GM19397 (cell line): ENCODE measurements at regions not wholly inside any gene's neighbourhood (a gene's known extent, or its start where the extent isn't known, plus 50 kb on each side); places are given as distances from the start of the nearest gene placed in this dataset.
"Not testable (repeated sequence)": the region's sequence is repeated elsewhere in the genome, so short reads cannot be mapped to it uniquely, and the experiment has no call there.

Experiments used
- ATAC-seq: cut with Tn5 transposase; IDR thresholded peaks from one replicate; pipeline ENCODE4 v1.9.1; 2021; ENCODE audit warnings: mild to moderate bottlenecking, moderate library complexity; ENCODE audit not compliant: unreplicated experiment

- no peak for ATAC-seq
Observed at GRCh38 chr7:10646194-10646593, 327.5 kb upstream of the PHF14 start.

GRCh38 chr7:10648289-10648688 lies 325.4 kb upstream of the PHF14 start:
- ATAC-seq = no peak

GRCh38 chr7:10649120-10649519 lies 324.6 kb upstream of the PHF14 start:
- not testable (repeated sequence) for ATAC-seq

- no peak for ATAC-seq
Observed at GRCh38 chr7:10655031-10655430, 318.6 kb upstream of the PHF14 start.

- ATAC-seq = no peak
Observed at GRCh38 chr7:10657201-10657600, 316.5 kb upstream of the PHF14 start.

- no peak for ATAC-seq
Observed at GRCh38 chr7:10657837-10658236, 315.8 kb upstream of the PHF14 start.

GRCh38 chr7:10662491-10662890 lies 311.2 kb upstream of the PHF14 start:
- no peak for ATAC-seq

GRCh38 chr7:10662982-10663884 lies 310.4 kb upstream of the PHF14 start:
- ATAC-seq = no peak

GRCh38 chr7:10672186-10672585 lies 301.5 kb upstream of the PHF14 start:
- ATAC-seq = no peak

- no peak for ATAC-seq
Observed at GRCh38 chr7:10677211-10677610, 296.5 kb upstream of the PHF14 start.

GRCh38 chr7:10677668-10678232 lies 295.9 kb upstream of the PHF14 start:
- no peak for ATAC-seq

- ATAC-seq = no peak
Observed at GRCh38 chr7:10684606-10685005, 289.1 kb upstream of the PHF14 start.

GRCh38 chr7:10685040-10685439 lies 288.6 kb upstream of the PHF14 start:
- no peak for ATAC-seq

- ATAC-seq = no peak
Observed at GRCh38 chr7:10688544-10688943, 285.1 kb upstream of the PHF14 start.

GRCh38 chr7:10696064-10696463 lies 277.6 kb upstream of the PHF14 start:
- ATAC-seq = no peak

GRCh38 chr7:10703059-10703458 lies 270.6 kb upstream of the PHF14 start:
- no peak for ATAC-seq

GRCh38 chr7:10703981-10704380 lies 269.7 kb upstream of the PHF14 start:
- ATAC-seq = no peak

GRCh38 chr7:10704653-10705052 lies 269.0 kb upstream of the PHF14 start:
- ATAC-seq = no peak

GRCh38 chr7:10706875-10707493 lies 266.7 kb upstream of the PHF14 start:
- ATAC-seq = peak; percentile 99

- ATAC-seq = peak; percentile 32
Observed at GRCh38 chr7:10707519-10707918, 266.2 kb upstream of the PHF14 start.

GRCh38 chr7:10708447-10708846 lies 265.2 kb upstream of the PHF14 start:
- ATAC-seq = no peak

GRCh38 chr7:10718768-10719167 lies 254.9 kb upstream of the PHF14 start:
- no peak for ATAC-seq
